ENCODE measurements at regions not wholly inside any gene's neighbourhood (a gene's known extent, or its start where the extent isn't known, plus 50 kb on each side); places are given as distances from the start of the nearest gene placed in this dataset.

- TF ChIP-seq PPARA (CRISPR knock-in tag; IDR thresholded peaks at IDR 0.05; ENCODE audit: borderline replicate concordance) = no peak
- no peak for TF ChIP-seq ZFP3 (CRISPR knock-in tag; IDR thresholded peaks at IDR 0.05)
- TF ChIP-seq SNAI2 (CRISPR knock-in tag; IDR thresholded peaks at IDR 0.05) = no peak
- TF ChIP-seq ZFP30 (CRISPR knock-in tag; IDR thresholded peaks at IDR 0.05) = no peak
Observed at GRCh38 chr12:19978193-19978592, 390.1 kb upstream of the PDE3A start.

Data from SK-N-SH treated with all-trans-retinoic acid at 6 μM for 48 hours (cell line).